GM23338 (cell line): ENCODE measurements at regions not wholly inside any gene's neighbourhood (a gene's known extent, or its start where the extent isn't known, plus 50 kb on each side); places are given as distances from the start of the nearest gene placed in this dataset.
"Not testable (repeated sequence)": the region's sequence is repeated elsewhere in the genome, so short reads cannot be mapped to it uniquely, and the experiment has no call there.

Experiments
- ATAC-seq: fragments of 200-7000 bp; cut with Tn5 transposase; 3 replicates; pipeline ENCODE4 v1.9.1; 2020
- DNase-seq: peaks from one replicate; pipeline ENCODE4 v3.0.0-alpha.2; 2015; ENCODE audit warnings: low spot score
- H2AFZ ChIP-seq: fragments of 200-600 bp; sonication (generic); 2 replicates; pipeline ENCODE4 v1.8.0; 2016; ENCODE audit warnings: antibody characterized with exemption, mild to moderate bottlenecking, moderate library complexity
- H3F3A ChIP-seq: fragments of 200-600 bp; sonication (generic); replicated peaks from 2 replicates; pipeline ENCODE4 v1.8.0; 2017; ENCODE audit warnings: antibody characterized with exemption, mixed run types, low read depth
- H3K27ac ChIP-seq: fragments of 200-600 bp; sonication (generic); 2 replicates; pipeline ENCODE4 v1.6.1; 2016; ENCODE audit warnings: low read depth
- H3K27me3 ChIP-seq: fragments of 200-600 bp; sonication (generic); 2 replicates; pipeline ENCODE4 v1.8.0; 2016; ENCODE audit warnings: mild to moderate bottlenecking, mixed run types, moderate library complexity; ENCODE audit not compliant: insufficient read depth
- H3K36me3 ChIP-seq: fragments of 200-600 bp; sonication (generic); 2 replicates; pipeline ENCODE4 v1.8.0; 2016; ENCODE audit warnings: mild to moderate bottlenecking; ENCODE audit not compliant: insufficient read depth
- H3K4me1 ChIP-seq: fragments of 200-600 bp; sonication (generic); 2 replicates; pipeline ENCODE4 v1.8.0; 2016; ENCODE audit warnings: mild to moderate bottlenecking, moderate library complexity; ENCODE audit not compliant: insufficient read depth
- H3K4me2 ChIP-seq: fragments of 200-600 bp; sonication (generic); 2 replicates; pipeline ENCODE4 v1.7.1; 2017; ENCODE audit warnings: mixed run types
- H3K4me3 ChIP-seq: fragments of 200-600 bp; sonication (generic); 2 replicates; pipeline ENCODE4 v1.6.1; 2016; ENCODE audit warnings: mixed run types
- H3K79me2 ChIP-seq: fragments of 200-600 bp; sonication (generic); replicated peaks from 2 replicates; pipeline ENCODE4 v1.8.0; 2017; ENCODE audit warnings: mild to moderate bottlenecking; ENCODE audit not compliant: insufficient read depth
- H3K9me2 ChIP-seq: fragments of 200-600 bp; sonication (generic); 2 replicates; pipeline ENCODE4 v1.8.0; 2017; ENCODE audit not compliant: insufficient read depth
- H4K20me1 ChIP-seq: fragments of 200-600 bp; sonication (generic); replicated peaks from 2 replicates; pipeline ENCODE4 v1.8.0; 2017; ENCODE audit warnings: mild to moderate bottlenecking; ENCODE audit not compliant: insufficient read depth
- H3K27ac Mint-ChIP-seq: 2 replicates; pipeline ENCODE4 v1.8.0; 2020; ENCODE audit warnings: inconsistent platforms, mild to moderate bottlenecking, moderate library complexity, mixed read lengths
- H3K27me3 Mint-ChIP-seq: 3 replicates; pipeline ENCODE4 v1.8.0; 2022; ENCODE audit warnings: low read depth, mild to moderate bottlenecking, moderate library complexity, mixed read lengths, inconsistent platforms; ENCODE audit not compliant: insufficient read depth, poor library complexity
- H3K36me3 Mint-ChIP-seq: 3 replicates; pipeline ENCODE4 v1.8.0; 2021; ENCODE audit warnings: low read depth, mild to moderate bottlenecking, inconsistent platforms, moderate library complexity, mixed read lengths
- H3K4me1 Mint-ChIP-seq: 3 replicates; pipeline ENCODE4 v1.8.0; 2020; ENCODE audit warnings: mild to moderate bottlenecking, inconsistent platforms, mixed read lengths
- H3K4me3 Mint-ChIP-seq: 3 replicates; pipeline ENCODE4 v1.8.0; 2021; ENCODE audit warnings: moderate library complexity, mild to moderate bottlenecking, inconsistent platforms, mixed read lengths
- H3K9me3 Mint-ChIP-seq: 3 replicates; pipeline ENCODE4 v1.8.0; 2020; ENCODE audit warnings: moderate library complexity, mild to moderate bottlenecking, inconsistent platforms, mixed read lengths

DNA sequence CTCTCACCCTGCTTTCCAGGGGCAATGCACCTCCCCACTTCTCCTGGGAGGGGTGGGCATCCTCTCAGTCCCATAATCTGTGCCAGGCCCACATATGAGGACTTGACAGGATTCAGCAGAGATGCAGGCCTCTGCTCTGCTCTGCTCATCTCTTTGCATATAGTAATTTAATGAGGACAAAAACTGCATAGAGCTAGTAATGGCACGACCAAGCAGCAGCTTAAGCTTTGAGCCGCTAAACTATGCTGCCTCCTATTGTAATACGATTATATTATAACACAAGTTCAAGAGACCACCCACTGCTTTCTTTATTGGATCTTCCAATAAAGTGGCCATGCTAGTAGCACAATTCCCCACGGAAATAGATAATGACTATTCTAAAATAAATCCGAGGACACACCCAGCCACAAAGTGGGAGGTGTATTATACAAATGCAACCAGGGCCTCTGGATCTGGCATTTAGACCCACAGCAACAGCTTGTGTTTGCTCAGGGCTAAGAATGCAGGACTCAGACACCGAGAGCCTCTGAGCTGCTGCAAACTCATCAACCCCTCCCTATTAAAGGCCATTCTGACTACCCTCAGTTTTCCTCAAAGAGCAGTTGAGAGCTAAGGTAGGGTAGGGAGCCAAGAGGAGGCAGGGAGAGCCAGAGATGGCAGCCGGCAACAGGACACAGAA lies 93.6 kb upstream of the PLGLB2 start:
- not testable (repeated sequence) for H2AFZ ChIP-seq, H3K4me2 ChIP-seq, H3K27ac ChIP-seq, DNase-seq, H3K36me3 Mint-ChIP-seq, H3K27me3 Mint-ChIP-seq, H3K36me3 ChIP-seq, H3K27me3 ChIP-seq, ATAC-seq, H3F3A ChIP-seq, H3K4me1 Mint-ChIP-seq, H3K4me3 ChIP-seq, H3K4me3 Mint-ChIP-seq, H4K20me1 ChIP-seq, H3K79me2 ChIP-seq, H3K9me2 ChIP-seq, H3K4me1 ChIP-seq, H3K27ac Mint-ChIP-seq, H3K9me3 Mint-ChIP-seq

DNA sequence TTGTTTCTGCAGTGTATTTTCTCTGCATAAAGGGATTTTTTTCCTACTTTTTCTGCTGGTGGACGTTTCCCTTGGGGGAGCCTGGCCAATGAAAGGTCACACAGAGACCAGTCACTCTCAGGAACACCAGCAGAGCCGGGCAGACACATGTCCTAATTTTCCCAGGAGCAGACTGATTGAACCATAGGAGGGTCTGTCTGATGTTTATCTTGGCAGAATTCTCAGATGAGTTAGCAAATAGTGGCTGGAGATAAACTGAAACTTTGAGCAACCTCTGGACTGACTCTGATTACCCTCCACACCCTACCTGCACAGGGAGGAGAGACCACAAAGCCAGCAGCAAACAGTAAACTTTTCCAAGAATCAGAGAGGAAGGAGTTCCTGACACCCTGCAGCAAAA lies 90.0 kb upstream of the PLGLB2 start:
- ATAC-seq, H3K4me2 ChIP-seq, H3K4me3 ChIP-seq, H3K36me3 ChIP-seq, H3F3A ChIP-seq, H3K27me3 Mint-ChIP-seq, H3K4me1 Mint-ChIP-seq, H3K9me3 Mint-ChIP-seq, H3K4me1 ChIP-seq, H2AFZ ChIP-seq, H3K36me3 Mint-ChIP-seq, H3K9me2 ChIP-seq, H4K20me1 ChIP-seq, H3K27me3 ChIP-seq, H3K79me2 ChIP-seq, H3K4me3 Mint-ChIP-seq, DNase-seq, H3K27ac Mint-ChIP-seq, H3K27ac ChIP-seq: not testable (repeated sequence)

DNA sequence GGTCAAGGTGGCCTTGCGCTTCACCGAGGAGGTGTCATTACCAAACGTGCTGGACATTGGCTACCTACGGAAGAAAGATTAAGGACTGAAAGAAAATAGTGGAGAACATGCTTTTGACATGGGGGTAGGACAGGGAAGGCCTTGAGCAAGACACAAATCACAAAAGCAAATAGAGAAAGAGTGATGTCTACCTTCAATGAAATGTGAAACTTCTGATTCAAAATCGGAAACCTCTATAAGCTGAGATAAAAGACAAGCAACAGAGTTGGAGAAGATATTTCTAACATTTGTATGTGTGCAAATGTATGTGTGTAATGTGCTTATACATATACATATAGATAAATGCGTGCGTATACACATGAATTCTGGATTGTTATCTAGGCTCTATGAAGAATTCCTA lies 89.5 kb upstream of the PLGLB2 start:
- not testable (repeated sequence) for H2AFZ ChIP-seq

DNA sequence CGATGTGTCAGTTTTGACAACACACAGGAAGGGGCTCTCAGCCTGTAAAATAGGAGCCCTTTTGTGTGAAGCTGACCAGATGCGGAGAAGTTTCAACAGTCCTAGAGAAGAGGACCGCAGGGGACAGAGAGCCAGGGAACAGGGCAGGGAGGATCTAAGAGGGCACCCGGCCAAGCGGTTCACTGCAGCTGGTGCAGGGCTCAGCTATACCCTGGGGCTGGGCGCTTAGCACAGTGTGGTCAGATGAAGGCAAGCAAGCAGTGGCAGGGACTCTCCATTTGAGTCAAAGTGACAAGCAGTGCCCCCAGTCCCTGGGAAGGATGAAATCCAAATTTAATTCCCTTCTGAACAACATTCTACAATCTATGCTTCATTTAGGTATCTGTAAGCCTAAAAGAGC lies 88.9 kb upstream of the PLGLB2 start:
- not testable (repeated sequence) for H3K4me3 Mint-ChIP-seq, H3K4me1 Mint-ChIP-seq, ATAC-seq, H3K79me2 ChIP-seq, DNase-seq, H3K9me3 Mint-ChIP-seq, H3F3A ChIP-seq, H3K27me3 ChIP-seq, H3K36me3 Mint-ChIP-seq, H3K27me3 Mint-ChIP-seq, H4K20me1 ChIP-seq, H3K27ac ChIP-seq, H3K4me1 ChIP-seq, H3K36me3 ChIP-seq, H3K9me2 ChIP-seq, H3K27ac Mint-ChIP-seq, H3K4me2 ChIP-seq, H3K4me3 ChIP-seq, H2AFZ ChIP-seq

More for the DNA sequence above, 89.5 kb upstream of the PLGLB2 start:
- H3K27ac ChIP-seq, H3K9me2 ChIP-seq, H4K20me1 ChIP-seq, H3F3A ChIP-seq, H3K4me1 ChIP-seq, H3K4me2 ChIP-seq, H3K4me3 Mint-ChIP-seq, H3K36me3 ChIP-seq, H3K27me3 ChIP-seq, DNase-seq, H3K36me3 Mint-ChIP-seq, H3K27me3 Mint-ChIP-seq, H3K9me3 Mint-ChIP-seq, H3K4me3 ChIP-seq, H3K4me1 Mint-ChIP-seq, ATAC-seq, H3K27ac Mint-ChIP-seq, H3K79me2 ChIP-seq: not testable (repeated sequence)

DNA sequence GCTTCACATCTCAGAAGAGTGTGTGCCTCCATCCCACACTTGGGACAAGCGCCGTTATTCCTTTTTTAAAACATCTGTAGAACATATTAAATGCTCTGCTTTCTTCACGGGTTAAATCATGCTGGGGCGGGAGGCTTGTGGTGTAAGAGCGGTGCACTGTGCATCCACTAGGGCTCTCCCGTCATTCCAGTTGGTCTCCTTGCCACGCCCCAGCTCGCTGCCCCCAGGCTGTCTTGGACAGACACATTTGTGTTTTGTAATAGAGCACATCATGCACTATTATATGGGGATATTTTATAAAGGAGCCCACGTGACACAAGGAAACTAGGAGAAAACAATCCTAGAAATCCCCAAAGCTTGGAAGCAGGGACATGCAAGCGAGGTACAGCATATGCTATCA lies 87.7 kb upstream of the PLGLB2 start:
- H3K27me3 Mint-ChIP-seq, H3K27me3 ChIP-seq, ATAC-seq, H3K4me3 Mint-ChIP-seq, H3K27ac Mint-ChIP-seq, H3K4me1 ChIP-seq, H2AFZ ChIP-seq, H3K4me3 ChIP-seq, H3K9me3 Mint-ChIP-seq, DNase-seq, H3F3A ChIP-seq, H3K36me3 Mint-ChIP-seq, H3K4me1 Mint-ChIP-seq, H4K20me1 ChIP-seq, H3K79me2 ChIP-seq, H3K27ac ChIP-seq, H3K4me2 ChIP-seq, H3K9me2 ChIP-seq, H3K36me3 ChIP-seq: not testable (repeated sequence)

DNA sequence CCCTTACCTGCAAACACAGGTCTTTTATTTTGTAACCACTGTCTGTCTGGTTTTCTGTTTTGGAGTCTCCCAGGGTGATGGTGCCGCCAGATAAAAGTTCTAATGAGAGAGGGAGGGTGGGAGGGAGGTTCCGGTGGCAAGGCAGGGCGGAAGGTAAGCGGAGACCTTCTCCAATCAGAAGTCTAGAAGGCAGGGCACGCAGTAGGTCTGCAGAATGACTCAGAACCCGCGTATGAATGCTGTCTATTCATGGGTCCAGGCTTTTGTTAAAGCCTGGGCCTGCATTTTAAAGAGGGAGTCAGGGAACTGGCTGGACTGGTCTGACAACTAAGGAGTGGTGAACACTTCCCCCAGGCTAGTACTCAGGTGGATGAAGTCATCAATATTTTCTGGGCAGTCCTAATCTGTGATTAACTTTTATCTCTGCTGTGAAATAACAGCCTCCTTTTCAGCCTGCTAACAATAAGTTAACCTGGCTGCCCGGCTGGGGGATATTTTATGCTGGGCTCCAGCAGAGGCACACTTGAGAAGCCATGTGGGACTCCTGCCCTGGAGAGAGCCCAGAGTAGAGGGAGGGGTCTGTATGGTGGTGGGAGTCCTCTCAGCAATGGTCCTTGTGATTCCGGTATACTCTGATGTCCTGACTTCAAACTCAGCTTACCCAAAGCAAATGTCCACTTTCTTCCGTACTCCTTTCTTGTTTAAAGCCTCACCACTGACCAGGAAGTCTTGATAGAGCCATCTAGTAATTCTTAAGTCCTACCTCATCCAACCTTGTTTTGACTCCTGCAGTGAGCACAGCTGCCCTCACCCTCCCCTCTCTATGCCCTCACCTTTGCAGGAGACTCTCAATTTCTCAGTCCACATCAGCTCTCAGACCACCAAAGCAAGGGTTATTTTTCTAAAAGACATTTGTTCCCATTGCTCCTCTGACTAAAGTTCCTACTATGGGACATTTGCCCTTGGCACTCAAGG lies 85.3 kb upstream of the PLGLB2 start:
- H3K27ac ChIP-seq, H3K4me1 ChIP-seq, H3K27me3 ChIP-seq, H3K79me2 ChIP-seq, H3K36me3 ChIP-seq, H3K9me2 ChIP-seq, H3K36me3 Mint-ChIP-seq, H3K4me1 Mint-ChIP-seq, H3K4me3 ChIP-seq, H3K4me2 ChIP-seq, H3K27ac Mint-ChIP-seq, H3K4me3 Mint-ChIP-seq, H3K27me3 Mint-ChIP-seq, H3F3A ChIP-seq, H3K9me3 Mint-ChIP-seq, H2AFZ ChIP-seq, H4K20me1 ChIP-seq: not testable (repeated sequence)
- ATAC-seq (peak; percentile 90), DNase-seq (peak; percentile 57)
